ENCODE measurements at regions not wholly inside any gene's neighbourhood (a gene's known extent, or its start where the extent isn't known, plus 50 kb on each side); places are given as distances from the start of the nearest gene placed in this dataset.
A peak's percentile ranks its signal among the peaks of the same experiment; 100 is the strongest.

DNA sequence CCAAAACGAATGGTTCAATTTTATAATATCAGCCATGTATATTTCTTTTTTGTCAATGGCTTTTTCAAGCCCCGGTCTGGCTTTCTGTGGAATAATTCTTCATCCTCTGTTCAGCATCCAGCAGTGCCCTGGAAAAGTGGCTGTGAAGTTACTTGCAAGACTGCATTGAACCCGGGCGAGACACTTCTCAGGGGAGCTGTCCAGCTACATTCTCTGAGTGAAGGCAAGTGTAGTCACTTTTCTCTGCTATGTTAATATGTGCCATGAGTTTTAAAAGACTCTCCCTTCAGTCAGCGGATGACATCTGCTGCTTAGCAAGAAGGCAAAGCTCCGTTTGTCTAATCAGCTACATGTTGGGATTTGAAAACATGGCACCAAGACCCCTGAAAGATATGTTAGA is 81.3 kb upstream of the RGMA start:
- intact Hi-C loops (cut with micrococcal nuclease), result no loop called here
- DNase-seq (ENCODE audit: low spot score), result no peak
- Mint-ChIP-seq H3K27me3 (ENCODE audit: insufficient read depth) (peaks cover 16% of the 10 kb centered on the region), H3K4me3 (no peak overlapping the region), H3K4me1 (ENCODE audit: low read depth) (no peaks in the 10 kb centered on the region), H3K9me3 (no peaks in the 10 kb centered on the region), H3K27ac (no peak overlapping the region), H3K36me3 (ENCODE audit: low read depth) (no peaks in the 10 kb centered on the region)

DNA sequence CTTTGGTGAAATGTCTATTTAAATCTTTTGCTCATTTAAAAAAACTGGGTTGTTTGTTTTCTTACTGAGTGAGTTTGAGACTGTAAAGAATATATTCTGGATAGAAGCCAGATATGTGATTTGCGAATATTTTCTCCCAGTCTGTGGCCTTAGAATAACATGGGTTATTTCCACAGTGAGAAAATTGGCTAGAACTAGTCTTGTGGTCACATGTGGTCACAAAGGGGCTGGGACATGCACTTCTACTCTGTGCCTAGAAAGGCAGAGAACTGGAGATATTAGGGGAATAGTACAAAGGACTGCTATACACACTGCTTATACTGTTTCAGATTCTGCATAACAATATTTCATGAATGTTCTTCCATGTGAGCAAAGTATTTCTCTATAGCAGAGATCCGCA is 79.9 kb upstream of the RGMA start:
- no peak overlapping the region for H3K27ac Mint-ChIP-seq
- H3K27me3 Mint-ChIP-seq (ENCODE audit: insufficient read depth), result peaks cover 13% of the 10 kb centered on the region
- no peaks in the 10 kb centered on the region for H3K9me3 Mint-ChIP-seq
- H3K4me3 Mint-ChIP-seq, result no peak overlapping the region
- DNase-seq (ENCODE audit: low spot score), result no peak
- no peaks in the 10 kb centered on the region for H3K36me3 Mint-ChIP-seq (ENCODE audit: low read depth)
- H3K4me1 Mint-ChIP-seq (ENCODE audit: low read depth), result peaks cover 6% of the 10 kb centered on the region
- intact Hi-C loops (cut with micrococcal nuclease), result no loop called here

- DNase-seq (ENCODE audit: low spot score), result no peak
- Mint-ChIP-seq H3K27ac (no peak overlapping the region), H3K4me1 (ENCODE audit: low read depth) (peaks cover 6% of the 10 kb centered on the region), H3K9me3 (no peaks in the 10 kb centered on the region), H3K36me3 (ENCODE audit: low read depth) (no peaks in the 10 kb centered on the region), H3K27me3 (ENCODE audit: insufficient read depth) (peaks cover 11% of the 10 kb centered on the region), H3K4me3 (no peak overlapping the region)
- intact Hi-C loops (cut with micrococcal nuclease), result no loop called here
Observed at GRCh38 chr15:93167291-93167690, 78.3 kb upstream of the RGMA start.

- no peaks in the 10 kb centered on the region for H3K9me3 Mint-ChIP-seq
Observed at GRCh38 chr15:93166675-93167074, 77.7 kb upstream of the RGMA start.

GRCh38 chr15:93165734-93166470 is 76.9 kb upstream of the RGMA start:
- intact Hi-C loops (cut with micrococcal nuclease), result no loop called here
- Mint-ChIP-seq H3K9me3 (no peaks in the 10 kb centered on the region), H3K27me3 (ENCODE audit: insufficient read depth) (peaks cover 9% of the 10 kb centered on the region), H3K36me3 (ENCODE audit: low read depth) (no peaks in the 10 kb centered on the region), H3K4me1 (ENCODE audit: low read depth) (peaks cover 6% of the 10 kb centered on the region), H3K27ac (no peak overlapping the region), H3K4me3 (no peak overlapping the region)
- no peak for DNase-seq (ENCODE audit: low spot score)

More at GRCh38 chr15:93166675-93167074, 77.7 kb upstream of the RGMA start:
- intact Hi-C loops (cut with micrococcal nuclease), result no loop called here
- DNase-seq (ENCODE audit: low spot score), result no peak
- H3K27me3 Mint-ChIP-seq (ENCODE audit: insufficient read depth), result peaks cover 11% of the 10 kb centered on the region
- no peaks in the 10 kb centered on the region for H3K36me3 Mint-ChIP-seq (ENCODE audit: low read depth)
- H3K27ac Mint-ChIP-seq, result no peak overlapping the region
- H3K4me3 Mint-ChIP-seq, result no peak overlapping the region
- peaks cover 6% of the 10 kb centered on the region for H3K4me1 Mint-ChIP-seq (ENCODE audit: low read depth)

- H3K36me3 Mint-ChIP-seq (ENCODE audit: low read depth), result no peaks in the 10 kb centered on the region
- no peaks in the 10 kb centered on the region for H3K9me3 Mint-ChIP-seq
- H3K27me3 Mint-ChIP-seq (ENCODE audit: insufficient read depth), result peaks cover 4% of the 10 kb centered on the region
- DNase-seq (ENCODE audit: low spot score), result peak; percentile 4
- H3K4me3 Mint-ChIP-seq, result no peak overlapping the region
- no peak overlapping the region for H3K27ac Mint-ChIP-seq
- peaks cover 6% of the 10 kb centered on the region for H3K4me1 Mint-ChIP-seq (ENCODE audit: low read depth)
- intact Hi-C loops (cut with micrococcal nuclease), result no loop called here
Observed at GRCh38 chr15:93164409-93164808, 75.4 kb upstream of the RGMA start.

- intact Hi-C loops (cut with micrococcal nuclease), result no loop called here
- no peak overlapping the region for H3K27ac Mint-ChIP-seq
- H3K36me3 Mint-ChIP-seq (ENCODE audit: low read depth), result no peaks in the 10 kb centered on the region
- H3K4me1 Mint-ChIP-seq (ENCODE audit: low read depth), result peaks cover 6% of the 10 kb centered on the region
- peaks cover 4% of the 10 kb centered on the region for H3K27me3 Mint-ChIP-seq (ENCODE audit: insufficient read depth)
- no peak overlapping the region for H3K4me3 Mint-ChIP-seq
- H3K9me3 Mint-ChIP-seq, result no peaks in the 10 kb centered on the region
- DNase-seq (ENCODE audit: low spot score), result no peak
Observed at GRCh38 chr15:93162560-93162959, 73.5 kb upstream of the RGMA start.

- H3K4me3 Mint-ChIP-seq, result no peak overlapping the region
- no peak for DNase-seq (ENCODE audit: low spot score)
- H3K4me1 Mint-ChIP-seq (ENCODE audit: low read depth), result peaks cover 6% of the 10 kb centered on the region
- H3K9me3 Mint-ChIP-seq, result no peaks in the 10 kb centered on the region
- intact Hi-C loops (cut with micrococcal nuclease), result no loop called here
- no peak overlapping the region for H3K27ac Mint-ChIP-seq
- H3K27me3 Mint-ChIP-seq (ENCODE audit: insufficient read depth), result peaks cover 3% of the 10 kb centered on the region
- no peaks in the 10 kb centered on the region for H3K36me3 Mint-ChIP-seq (ENCODE audit: low read depth)
Observed at GRCh38 chr15:93159930-93160329, 70.9 kb upstream of the RGMA start.

DNA sequence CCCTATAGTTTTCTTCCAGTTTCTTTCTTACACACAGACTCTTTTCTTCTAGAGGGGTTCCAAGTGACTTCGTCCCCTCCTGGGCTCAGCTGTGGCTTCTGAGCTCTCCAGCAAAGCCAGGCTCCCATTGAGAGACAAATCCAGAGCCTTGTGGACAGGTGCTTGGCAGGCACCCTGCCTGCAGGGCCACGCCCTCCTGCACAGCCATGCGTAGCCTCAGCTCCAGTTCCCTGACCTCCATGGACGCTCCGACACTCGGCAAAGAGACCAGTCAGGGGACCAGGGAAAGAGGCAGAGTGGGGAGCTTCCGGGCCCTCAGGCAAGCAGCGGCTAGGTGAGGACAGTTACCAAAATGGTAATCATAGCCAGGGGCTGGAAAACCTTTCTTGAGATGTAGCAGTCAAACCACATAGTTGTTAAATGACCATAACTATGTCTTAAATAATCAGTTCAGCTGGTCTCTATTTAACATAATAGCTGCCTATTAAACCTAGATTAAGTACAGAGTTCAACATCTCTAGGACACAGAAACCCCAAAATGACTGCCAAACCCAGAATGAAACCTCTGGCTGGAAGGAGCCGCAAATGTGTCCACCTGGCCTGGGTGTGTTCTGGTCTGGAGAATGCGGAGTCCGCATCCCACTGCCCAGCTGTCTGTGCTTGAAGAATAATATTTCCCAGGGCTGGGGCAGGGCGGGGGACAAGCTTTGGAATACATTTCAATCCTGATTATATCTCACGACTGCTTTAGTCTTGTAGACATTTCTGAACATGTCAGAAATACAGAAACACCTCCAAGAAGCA is 69.3 kb upstream of the RGMA start:
- intact Hi-C loops (cut with micrococcal nuclease), result no loop called here
- no peaks in the 10 kb centered on the region for H3K36me3 Mint-ChIP-seq (ENCODE audit: low read depth)
- H3K27ac Mint-ChIP-seq, result no peak overlapping the region
- H3K27me3 Mint-ChIP-seq (ENCODE audit: insufficient read depth), result peaks cover 6% of the 10 kb centered on the region
- H3K4me1 Mint-ChIP-seq (ENCODE audit: low read depth), result peaks cover under 1% of the 10 kb centered on the region
- no peak overlapping the region for H3K4me3 Mint-ChIP-seq
- no peak for DNase-seq (ENCODE audit: low spot score)
- H3K9me3 Mint-ChIP-seq, result no peaks in the 10 kb centered on the region

- H3K27me3 Mint-ChIP-seq (ENCODE audit: insufficient read depth), result peaks cover 17% of the 10 kb centered on the region
- peaks cover 15% of the 10 kb centered on the region for H3K4me1 Mint-ChIP-seq (ENCODE audit: low read depth)
- intact Hi-C loops (cut with micrococcal nuclease), result no loop called here
- H3K27ac Mint-ChIP-seq, result no peak overlapping the region
- H3K9me3 Mint-ChIP-seq, result no peaks in the 10 kb centered on the region
- no peak overlapping the region for H3K4me3 Mint-ChIP-seq
- no peak for DNase-seq (ENCODE audit: low spot score)
- H3K36me3 Mint-ChIP-seq (ENCODE audit: low read depth), result no peaks in the 10 kb centered on the region
Observed at GRCh38 chr15:93154666-93155065, 65.7 kb upstream of the RGMA start.

- Mint-ChIP-seq H3K27me3 (ENCODE audit: insufficient read depth) (peaks cover 17% of the 10 kb centered on the region), H3K4me1 (ENCODE audit: low read depth) (peaks cover 15% of the 10 kb centered on the region), H3K27ac (no peak overlapping the region), H3K36me3 (ENCODE audit: low read depth) (no peaks in the 10 kb centered on the region), H3K9me3 (no peaks in the 10 kb centered on the region), H3K4me3 (peak overlapping the region; percentile 48)
- no peak for DNase-seq (ENCODE audit: low spot score)
- intact Hi-C loops (cut with micrococcal nuclease), result no loop called here
Observed at GRCh38 chr15:93152951-93153350, 63.9 kb upstream of the RGMA start.

- Mint-ChIP-seq H3K9me3 (no peaks in the 10 kb centered on the region), H3K27ac (no peak overlapping the region), H3K4me1 (ENCODE audit: low read depth) (peaks cover 15% of the 10 kb centered on the region), H3K36me3 (ENCODE audit: low read depth) (no peaks in the 10 kb centered on the region), H3K4me3 (no peak overlapping the region), H3K27me3 (ENCODE audit: insufficient read depth) (peaks cover 17% of the 10 kb centered on the region)
- intact Hi-C loops (cut with micrococcal nuclease), result no loop called here
- DNase-seq (ENCODE audit: low spot score), result peak; percentile 12
Observed at GRCh38 chr15:93152360-93152759, 63.3 kb upstream of the RGMA start.

Data from activated T-helper 1 cell treated with anti-CD3 and anti-CD28 coated beads, Interleukin-12 subunit alpha, Interleukin-12 subunit beta, Interleukin-2, Interleukin-4 antibody, amounts not matched to agents 30 ng/mL and 10 ng/mL and 1 ng/mL, durations not matched to agents 14 hours and 24 hours and 36 hours (primary cell).